GM12801 (cell line): ENCODE measurements at regions not wholly inside any gene's neighbourhood (a gene's known extent, or its start where the extent isn't known, plus 50 kb on each side); places are given as distances from the start of the nearest gene placed in this dataset.

ENCODE experiments used
- CTCF ChIP-seq: IDR thresholded peaks from one replicate; pipeline ENCODE4 v1.5.1; 2011; ENCODE audit warnings: control low read depth; ENCODE audit not compliant: insufficient read length; ENCODE audit errors: extremely low read depth

DNA sequence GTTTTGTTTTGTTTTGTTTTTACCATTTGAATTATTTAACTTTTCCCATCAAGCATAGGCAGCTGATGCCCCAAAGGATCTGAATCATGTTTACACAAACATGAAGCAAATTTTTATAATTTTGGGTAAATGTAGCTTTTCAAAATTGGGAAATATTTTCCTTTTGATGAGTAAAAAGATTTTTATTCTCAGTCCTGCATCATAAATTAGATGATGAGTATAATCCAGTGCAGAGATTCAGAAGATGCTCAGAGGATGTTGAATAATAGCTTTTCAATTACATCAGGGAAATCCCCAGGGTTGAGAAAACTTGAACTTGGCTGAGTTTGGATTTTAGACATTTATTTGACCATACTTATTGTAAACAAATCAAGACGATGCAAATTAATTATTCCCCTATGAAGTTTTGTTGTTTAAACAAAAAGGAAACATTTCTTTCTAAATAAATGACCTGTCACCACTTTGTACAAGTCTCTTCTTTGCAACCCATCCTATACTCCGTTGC, 121.7 kb downstream of the FAM204A start:
- TF ChIP-seq CTCF: no peak

GRCh38 chr10:118218562-118218961, 123.6 kb downstream of the FAM204A start:
- no peak for TF ChIP-seq CTCF

DNA sequence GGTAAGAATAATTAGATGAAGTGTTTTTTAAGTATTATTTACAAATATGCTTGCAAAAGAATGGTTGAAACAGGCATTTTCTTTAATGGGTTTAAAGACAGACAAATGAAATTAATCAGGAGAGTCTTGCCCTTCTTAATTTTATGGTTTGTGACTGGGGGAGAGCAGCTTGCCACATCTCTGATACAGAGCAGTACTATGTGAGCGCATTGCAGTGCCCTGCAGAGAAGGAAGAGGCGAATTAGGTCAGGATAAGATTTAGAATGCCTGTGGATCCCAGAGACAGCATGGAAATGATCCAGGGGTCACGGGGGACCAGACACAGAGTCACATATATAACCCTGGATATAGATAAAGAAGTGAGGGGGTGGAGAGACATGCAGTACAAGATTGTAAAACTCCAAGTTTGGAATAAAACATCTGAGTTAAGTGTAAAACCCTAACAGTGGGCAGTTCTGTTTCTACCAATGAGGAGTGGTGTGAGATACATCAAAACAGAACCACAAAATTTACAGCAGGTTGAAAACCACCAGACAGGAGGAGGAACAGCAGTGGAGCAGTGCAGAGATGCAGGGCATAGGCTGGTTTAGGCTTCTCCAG, 125.5 kb downstream of the FAM204A start:
- no peak for TF ChIP-seq CTCF

DNA sequence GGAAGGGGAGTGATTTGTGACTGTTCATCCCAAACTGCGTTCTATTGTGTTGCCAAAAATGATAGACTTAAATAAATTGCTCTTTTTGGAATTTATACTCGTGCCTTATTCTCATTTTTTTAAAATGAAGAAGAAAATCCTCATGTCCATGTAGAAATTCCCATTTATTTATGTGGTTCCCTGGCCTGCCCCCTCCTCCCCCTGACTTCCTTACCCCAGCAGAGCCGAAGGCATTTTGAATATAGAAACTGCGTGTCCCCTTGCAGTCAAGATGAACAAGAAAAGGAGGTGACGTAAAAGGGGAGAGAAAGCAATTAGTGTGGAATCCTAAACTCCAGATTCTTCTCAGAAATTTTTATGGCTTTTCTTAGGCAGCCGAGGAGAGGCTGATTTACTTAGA, 126.1 kb downstream of the FAM204A start:
- TF ChIP-seq CTCF: no peak

DNA sequence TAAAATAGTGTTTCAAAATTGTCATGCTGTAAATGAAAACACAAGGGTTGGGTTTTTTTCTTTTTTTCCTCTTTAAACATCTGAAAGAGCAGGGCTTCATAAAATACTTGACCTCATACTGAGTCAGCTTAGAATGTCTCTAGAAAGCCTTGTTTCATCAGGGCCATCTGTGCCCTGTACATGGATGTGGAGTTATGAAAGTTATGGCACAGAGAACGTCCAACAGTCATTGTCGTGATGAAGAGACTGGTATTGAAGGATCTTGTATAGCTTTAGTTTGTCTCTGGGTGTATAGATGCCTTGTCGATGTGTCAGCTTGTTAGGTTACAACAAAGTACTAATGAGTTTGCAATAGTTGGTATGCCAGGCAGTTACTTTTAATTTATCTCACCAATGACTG, 127.3 kb downstream of the FAM204A start:
- TF ChIP-seq CTCF: no peak

DNA sequence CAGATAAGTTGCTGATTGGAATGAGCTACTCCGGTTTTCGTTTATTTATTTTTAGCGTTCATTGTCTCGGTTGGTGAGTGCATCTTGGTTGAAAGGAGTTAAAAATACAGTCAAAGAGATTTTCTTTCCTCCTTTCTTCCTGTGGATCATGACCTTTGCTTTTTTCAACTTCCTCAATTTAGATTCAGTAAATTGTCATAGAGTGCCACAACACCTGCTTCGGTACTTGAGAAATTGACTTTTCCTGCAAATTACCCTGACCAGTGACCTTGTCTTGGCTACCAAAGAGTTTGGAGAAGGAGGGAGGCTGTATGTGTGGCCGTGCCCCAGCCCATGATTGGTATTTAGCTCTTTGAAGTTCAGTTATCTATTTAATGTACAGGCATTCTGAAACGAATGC, 128.7 kb downstream of the FAM204A start:
- no peak for TF ChIP-seq CTCF

DNA sequence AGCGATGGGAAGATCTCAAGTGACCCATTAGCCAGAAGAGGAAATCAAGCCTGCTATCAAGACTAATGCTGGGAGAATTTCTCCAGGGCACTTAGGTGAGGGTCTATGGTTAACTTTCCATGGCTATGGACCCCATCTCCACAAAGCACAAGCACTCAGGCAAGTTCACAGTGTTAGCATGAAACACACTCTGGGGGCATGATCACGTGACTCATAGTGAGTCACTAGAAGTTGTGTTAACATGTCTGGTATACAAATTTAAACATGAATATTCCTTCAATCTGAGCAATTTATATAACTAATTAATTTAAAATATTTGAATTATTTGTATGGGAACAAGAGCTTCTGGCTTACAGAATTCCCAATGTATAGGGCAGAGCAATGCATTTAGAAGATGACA, 131.8 kb downstream of the FAM204A start:
- no peak for TF ChIP-seq CTCF
